Endothelial cell of umbilical vein (primary cell): ENCODE measurements at regions not wholly inside any gene's neighbourhood (a gene's known extent, or its start where the extent isn't known, plus 50 kb on each side); places are given as distances from the start of the nearest gene placed in this dataset.

Experiments used
- BruUV-seq: library from RNA; stranded (reverse); fragments of 400-500 nt; replicated peaks from 2 replicates; lab custom pipeline; 2021; lab: Mats Ljungman, UMichigan
- CTCF ChIA-PET: fragments of 300-600, 350-600 bp; sonication (Branson Sonifier 250); formaldehyde crosslinking; loops from one replicate; lab custom pipeline; 2021; ENCODE audit warnings: antibody characterized with exemption, inconsistent platforms; lab: Charles Lee
- POLR2A ChIA-PET: fragments of 300-600, 350-600 bp; sonication (Branson Sonifier 250); formaldehyde crosslinking; loops from one replicate; lab custom pipeline; 2021; ENCODE audit warnings: antibody characterized with exemption, inconsistent platforms; lab: Charles Lee
- DNase-seq: peaks from one replicate; pipeline ENCODE4 v3.0.0-alpha.2; 2011; ENCODE audit warnings: low read depth, low spot score
- FAIRE-seq: peaks from 2 replicates; lab custom pipeline; 2011; peaks lifted over from hg19 to GRCh38; lab: Jason Lieb, UNC
- H2AFZ ChIP-seq: 2 replicates; pipeline ENCODE4 v1.6.0; 2012; ENCODE audit warnings: low read depth, low read length, control low read depth, inconsistent platforms
- H3K27ac ChIP-seq: 2 replicates; pipeline ENCODE4 v1.5.1; 2011; ENCODE audit warnings: low read depth, mild to moderate bottlenecking, control low read depth, low read length, moderate library complexity; ENCODE audit not compliant: insufficient read depth
- H3K27me3 ChIP-seq, 2 experiments: 2 replicates each; pipeline versions ENCODE4 v1.6.0 to v1.6.1; 2011; ENCODE audit warnings: low read length in 2 of 2, mixed read lengths in 1 of 2; ENCODE audit not compliant: control insufficient read depth in 2 of 2, insufficient read depth in 2 of 2
- H3K36me3 ChIP-seq, 2 experiments: 2 replicates in 1 of 2; 3 replicates in 1 of 2; pipeline ENCODE4 v1.5.1; 2011; ENCODE audit warnings: low read length in 2 of 2, mild to moderate bottlenecking in 1 of 2, moderate library complexity in 1 of 2; ENCODE audit not compliant: control insufficient read depth in 2 of 2, insufficient read depth in 2 of 2; ENCODE audit errors: extremely low read depth in 1 of 2
- H3K4me1 ChIP-seq: 3 replicates; pipeline ENCODE4 v1.5.1; 2011; ENCODE audit warnings: mild to moderate bottlenecking, low read length; ENCODE audit not compliant: control insufficient read depth, insufficient read depth; ENCODE audit errors: extremely low read depth
- H3K4me2 ChIP-seq: 2 replicates; pipeline ENCODE4 v1.6.1; 2011; ENCODE audit warnings: low read length, control low read depth, mixed read lengths; ENCODE audit not compliant: insufficient read depth
- H3K4me3 ChIP-seq, 3 experiments: fragments of 200-600 bp in 1 of 3; sonication (generic), shearing (Covaris generic) in 1 of 3; replicated peaks in 1 of 3; 2 replicates each; pipeline ENCODE4 v1.5.1; 2011 to 2016; ENCODE audit warnings: control low read depth in 3 of 3, low read length in 3 of 3, mild to moderate bottlenecking in 2 of 3, inconsistent platforms in 1 of 3, low read depth in 1 of 3, moderate library complexity in 1 of 3; ENCODE audit not compliant: insufficient read depth in 1 of 3
- H3K79me2 ChIP-seq: 2 replicates; pipeline ENCODE4 v1.6.0; 2012; ENCODE audit warnings: low read length, inconsistent platforms; ENCODE audit not compliant: control insufficient read depth, insufficient read depth
- H3K9ac ChIP-seq: replicated peaks from 2 replicates; pipeline ENCODE3; 2011; ENCODE audit warnings: low read length, control low read depth; ENCODE audit not compliant: insufficient read depth; ENCODE audit errors: extremely low read depth
- H3K9me1 ChIP-seq: replicated peaks from 3 replicates; pipeline ENCODE4 v1.6.0; 2011; ENCODE audit warnings: mild to moderate bottlenecking, low read length; ENCODE audit not compliant: control insufficient read depth, insufficient read depth; ENCODE audit errors: extremely low read depth
- H3K9me3 ChIP-seq: replicated peaks from 2 replicates; pipeline ENCODE4 v1.5.1; 2012; ENCODE audit warnings: low read length, inconsistent platforms; ENCODE audit not compliant: control insufficient read depth, insufficient read depth
- H4K20me1 ChIP-seq: replicated peaks from 2 replicates; pipeline ENCODE3; 2011; ENCODE audit warnings: mild to moderate bottlenecking, low read length; ENCODE audit not compliant: control insufficient read depth, insufficient read depth; ENCODE audit errors: extremely low read depth
- CTCF ChIP-seq, 2 donors: IDR thresholded peaks; 1 replicate in 1 of 2; 2 replicates in 1 of 2; pipeline ENCODE4 v1.5.1; 2011; ENCODE audit warnings: low read length in 2 of 2, mild to moderate bottlenecking in 2 of 2, moderate library complexity in 2 of 2, control low read depth in 1 of 2, inconsistent platforms in 1 of 2, low read depth in 1 of 2; ENCODE audit not compliant: insufficient read depth in 1 of 2; ENCODE audit errors: extremely low read depth in 1 of 2
- EZH2 ChIP-seq: IDR thresholded peaks from 2 replicates; pipeline ENCODE4 v1.6.1; 2012; ENCODE audit warnings: borderline replicate concordance, low read depth, mild to moderate bottlenecking, moderate library complexity, low read length, inconsistent platforms; ENCODE audit not compliant: severe bottlenecking
- FOS ChIP-seq: IDR thresholded peaks from 2 replicates; pipeline ENCODE4 v1.6.1; 2011; ENCODE audit warnings: mild to moderate bottlenecking, low read length, moderate library complexity, borderline replicate concordance; ENCODE audit not compliant: insufficient read depth
- GATA2 ChIP-seq: IDR thresholded peaks from 2 replicates; pipeline ENCODE4 v1.7.0; 2011; ENCODE audit warnings: low read depth, mild to moderate bottlenecking, moderate library complexity, mixed read lengths, low read length; ENCODE audit not compliant: insufficient read length, insufficient read depth
- JUN ChIP-seq: IDR thresholded peaks from 2 replicates; pipeline ENCODE4 v1.6.1; 2011; ENCODE audit warnings: borderline replicate concordance, low read depth; ENCODE audit not compliant: insufficient read length, insufficient read depth
- MAX ChIP-seq: IDR thresholded peaks from 2 replicates; pipeline ENCODE4 v1.6.1; 2011; ENCODE audit not compliant: insufficient read depth, insufficient read length
- MYC ChIP-seq: IDR thresholded peaks from one replicate; pipeline ENCODE4 v1.6.1; 2011; ENCODE audit warnings: mild to moderate bottlenecking, low read depth, low read length
- POLR2A ChIP-seq: IDR thresholded peaks from 2 replicates; pipeline ENCODE4 v1.6.1; 2012; ENCODE audit warnings: low read depth, mild to moderate bottlenecking, control low read depth, low read length
- POLR2AphosphoS5 ChIP-seq: IDR thresholded peaks from 2 replicates; pipeline ENCODE4 v1.6.1; 2012; ENCODE audit warnings: low read depth, mild to moderate bottlenecking, control low read depth, low read length, moderate library complexity; ENCODE audit not compliant: insufficient read depth
- dilution Hi-C: fragments of 300-500 bp; cut with MboI; formaldehyde crosslinking; loops from one replicate; pipeline ENCODE4 v1.15.0; 2019; ENCODE audit warnings: low sequenced_read_pairs; ENCODE audit not compliant: extremely low pct_ligation_motif_present
- intact Hi-C: fragments of 100-400 bp; cut with micrococcal nuclease; formaldehyde crosslinking; loops from one replicate; pipeline ENCODE4 v1.10.0; 2022

GRCh38 chr7:119090851-119091250 is 866.3 kb downstream of the ANKRD7 start:
- H3K27me3 ChIP-seq: no peaks in the 10 kb centered on the region
- no peaks in the 10 kb centered on the region for H3K79me2 ChIP-seq
- H3K36me3 ChIP-seq: no peaks in the 10 kb centered on the region
- POLR2A ChIA-PET: no interaction called here
- no peak overlapping the region for H2AFZ ChIP-seq
- H3K4me2 ChIP-seq: no peak overlapping the region
- dilution Hi-C loops (no loop called here), intact Hi-C loops (no loop called here)
- DNase-seq: no peak
- H3K9ac ChIP-seq: no peak overlapping the region
- no TSS peak for BruUV-seq
- no peaks in the 10 kb centered on the region for H3K9me1 ChIP-seq
- H3K4me3 ChIP-seq: no peak overlapping the region
- TF ChIP-seq MYC (no peak), MAX (no peak), EZH2 (no peak), FOS (no peak), POLR2AphosphoS5 (no peak), JUN (no peak), CTCF (IDR thresholded peaks at IDR 0.05; ENCODE audit: extremely low read depth in 1 of 2, insufficient read depth in 1 of 2, low read depth in 1 of 2, low read length in 2 of 2) (no peak), POLR2A (no peak), GATA2 (no peak)
- CTCF ChIA-PET: no interaction called here
- H3K4me1 ChIP-seq: no peaks in the 10 kb centered on the region
- no peaks in the 10 kb centered on the region for H4K20me1 ChIP-seq
- H3K27ac ChIP-seq: no peak overlapping the region
- H3K9me3 ChIP-seq: no peaks in the 10 kb centered on the region
- no peak for FAIRE-seq
